Thymus (tissue), 11 donors: ENCODE measurements at regions not wholly inside any gene's neighbourhood (a gene's known extent, or its start where the extent isn't known, plus 50 kb on each side); places are given as distances from the start of the nearest gene placed in this dataset.
"Not testable (repeated sequence)": the region's sequence is repeated elsewhere in the genome, so short reads cannot be mapped to it uniquely, and the experiment has no call there.

ENCODE experiments used
- DNase-seq, 9 donors: peaks; one replicate each; pipeline ENCODE4 v3.0.0-alpha.2; 2013; ENCODE audit warnings: low spot score in 9 of 9, low read depth in 6 of 9, missing footprints in 1 of 9
- H3K27ac ChIP-seq, 2 donors: one replicate each; pipeline ENCODE4 v1.5.1; 2013; ENCODE audit warnings: control low read depth in 1 of 2, low read depth in 1 of 2, low read length in 1 of 2, mild to moderate bottlenecking in 1 of 2, moderate library complexity in 1 of 2
- H3K27me3 ChIP-seq, 2 donors: one replicate each; pipeline ENCODE4 v1.5.1; 2013; ENCODE audit warnings: low read length in 1 of 2; ENCODE audit not compliant: control insufficient read depth in 2 of 2, insufficient read depth in 1 of 2
- H3K36me3 ChIP-seq, 2 donors: one replicate each; pipeline ENCODE4 v1.5.1; 2013; ENCODE audit warnings: low read length in 1 of 2, mild to moderate bottlenecking in 1 of 2, moderate library complexity in 1 of 2; ENCODE audit not compliant: control insufficient read depth in 2 of 2, insufficient read depth in 2 of 2
- H3K4me1 ChIP-seq, 2 donors: one replicate each; pipeline ENCODE4 v1.5.1; 2013; ENCODE audit warnings: low read length in 2 of 2; ENCODE audit not compliant: control insufficient read depth in 2 of 2, insufficient read depth in 2 of 2
- H3K4me3 ChIP-seq, 2 donors: one replicate each; pipeline ENCODE4 v1.5.1; 2013; ENCODE audit warnings: low read length in 2 of 2, control low read depth in 1 of 2, mild to moderate bottlenecking in 1 of 2
- H3K9me3 ChIP-seq, 2 donors: one replicate each; pipeline ENCODE4 v1.5.1; 2013; ENCODE audit warnings: low read length in 1 of 2, mild to moderate bottlenecking in 1 of 2; ENCODE audit not compliant: control insufficient read depth in 2 of 2, insufficient read depth in 1 of 2
- WGBS: extraction: QIAGEN DNeasy Blood & Tissue Kit; methylation state at CpG from one replicate; pipeline ENCODE4 v1.1.7; 2013; 5-methylcytosine and 5-hydroxymethylcytosine counted together
- donor health status: healthy.

- Histone ChIP-seq H3K27ac (no peak overlapping the region), H3K9me3 (no peaks in the 10 kb centered on the region), H3K4me3 (no peak overlapping the region), H3K36me3 (no peaks in the 10 kb centered on the region), H3K4me1 (no peaks in the 10 kb centered on the region), H3K27me3 (no peaks in the 10 kb centered on the region)
- DNase-seq, result no peak
- WGBS, result 93% methylated on average over 2 of the region's 2 CpGs
Observed at GRCh38 chr4:59698041-59698440, 1502.1 kb upstream of the ADGRL3 start.

- DNase-seq, result no peak
- no peaks in the 10 kb centered on the region for H3K36me3 ChIP-seq
- no peaks in the 10 kb centered on the region for H3K9me3 ChIP-seq
- 97% methylated on average over 2 of the region's 2 CpGs for WGBS
- H3K27ac ChIP-seq, result no peak overlapping the region
- H3K27me3 ChIP-seq, result no peaks in the 10 kb centered on the region
- no peaks in the 10 kb centered on the region for H3K4me1 ChIP-seq
- no peak overlapping the region for H3K4me3 ChIP-seq
Observed at GRCh38 chr4:59700651-59701050, 1499.5 kb upstream of the ADGRL3 start.

- Histone ChIP-seq H3K36me3 (no peaks in the 10 kb centered on the region), H3K27me3 (no peaks in the 10 kb centered on the region), H3K4me3 (no peak overlapping the region), H3K9me3 (no peaks in the 10 kb centered on the region), H3K27ac (no peak overlapping the region), H3K4me1 (no peaks in the 10 kb centered on the region)
- 17% methylated on average over 5 of the region's 5 CpGs for WGBS
- no peak for DNase-seq
Observed at GRCh38 chr4:59704616-59705015, 1495.5 kb upstream of the ADGRL3 start.

GRCh38 chr4:59712470-59712869 is 1487.7 kb upstream of the ADGRL3 start:
- WGBS, result 94% methylated on average over 1 of the region's 1 CpG

GRCh38 chr4:59724286-59724685 is 1475.8 kb upstream of the ADGRL3 start:
- H3K27ac ChIP-seq, result not testable (repeated sequence)
- WGBS, result 95% methylated on average over 9 of the region's 9 CpGs

More at GRCh38 chr4:59712470-59712869, 1487.7 kb upstream of the ADGRL3 start:
- H3K4me1 ChIP-seq, result no peaks in the 10 kb centered on the region
- H3K9me3 ChIP-seq, result no peaks in the 10 kb centered on the region
- no peak overlapping the region for H3K27ac ChIP-seq
- DNase-seq, result no peak
- no peak overlapping the region for H3K4me3 ChIP-seq
- no peaks in the 10 kb centered on the region for H3K27me3 ChIP-seq
- no peaks in the 10 kb centered on the region for H3K36me3 ChIP-seq

GRCh38 chr4:59727745-59728144 is 1472.4 kb upstream of the ADGRL3 start:
- H3K36me3 ChIP-seq, result no peaks in the 10 kb centered on the region
- H3K9me3 ChIP-seq, result peaks cover 0 to 6% of the 10 kb centered on the region in 2 donors
- no peak overlapping the region for H3K27ac ChIP-seq
- no peak for DNase-seq
- no peaks in the 10 kb centered on the region for H3K4me1 ChIP-seq
- H3K27me3 ChIP-seq, result no peaks in the 10 kb centered on the region
- no peak overlapping the region for H3K4me3 ChIP-seq
- 97% methylated on average over 1 of the region's 1 CpG for WGBS

More at GRCh38 chr4:59724286-59724685, 1475.8 kb upstream of the ADGRL3 start:
- DNase-seq, H3K4me1 ChIP-seq, H3K27me3 ChIP-seq, H3K4me3 ChIP-seq, H3K9me3 ChIP-seq, H3K36me3 ChIP-seq: not testable (repeated sequence)

GRCh38 chr4:59728496-59728895 is 1471.6 kb upstream of the ADGRL3 start:
- H3K9me3 ChIP-seq, result peaks cover 0 to 6% of the 10 kb centered on the region in 2 donors
- H3K36me3 ChIP-seq, result no peaks in the 10 kb centered on the region
- no peak overlapping the region for H3K4me3 ChIP-seq
- H3K27me3 ChIP-seq, result no peaks in the 10 kb centered on the region
- no peaks in the 10 kb centered on the region for H3K4me1 ChIP-seq
- 87% methylated on average over 1 of the region's 1 CpG for WGBS
- no peak for DNase-seq
- H3K27ac ChIP-seq, result no peak overlapping the region

- Histone ChIP-seq H3K4me3 (no peak overlapping the region), H3K27ac (no peak overlapping the region), H3K9me3 (peaks cover 0 to 4% of the 10 kb centered on the region in 2 donors), H3K4me1 (no peaks in the 10 kb centered on the region), H3K36me3 (no peaks in the 10 kb centered on the region), H3K27me3 (no peaks in the 10 kb centered on the region)
- 92% methylated on average over 2 of the region's 2 CpGs for WGBS
- no peak for DNase-seq
Observed at GRCh38 chr4:59729321-59729720, 1470.8 kb upstream of the ADGRL3 start.

- no peaks in the 10 kb centered on the region for H3K4me1 ChIP-seq
- H3K27ac ChIP-seq, result no peak overlapping the region
- H3K9me3 ChIP-seq, result no peaks in the 10 kb centered on the region
- no peak overlapping the region for H3K4me3 ChIP-seq
- no peaks in the 10 kb centered on the region for H3K36me3 ChIP-seq
- DNase-seq, result no peak
- WGBS, result 94% methylated on average over 1 of the region's 1 CpG
- no peaks in the 10 kb centered on the region for H3K27me3 ChIP-seq
Observed at GRCh38 chr4:59748433-59748832, 1451.7 kb upstream of the ADGRL3 start.
